Neural progenitor cell (in vitro differentiated cells): ENCODE measurements at regions not wholly inside any gene's neighbourhood (a gene's known extent, or its start where the extent isn't known, plus 50 kb on each side); places are given as distances from the start of the nearest gene placed in this dataset.

ENCODE experiments used
- EZH2 ChIP-seq: fragments of 200-600 bp; sonication (generic); IDR thresholded peaks from 2 replicates; pipeline ENCODE4 v1.6.1; 2017; ENCODE audit warnings: antibody characterized with exemption, mild to moderate bottlenecking, moderate library complexity
- EZH2phosphoT487 ChIP-seq: fragments of 200-600 bp; sonication (generic); IDR thresholded peaks from 2 replicates; pipeline ENCODE4 v1.6.1; 2017; ENCODE audit warnings: antibody characterized with exemption
- TF ChIP-seq, protein P1 (sequence below): fragments of 200-600 bp; sonication (generic); IDR thresholded peaks from 2 replicates; pipeline ENCODE4 v1.5.1; 2017; ENCODE audit warnings: antibody characterized with exemption, mild to moderate bottlenecking

DNA sequence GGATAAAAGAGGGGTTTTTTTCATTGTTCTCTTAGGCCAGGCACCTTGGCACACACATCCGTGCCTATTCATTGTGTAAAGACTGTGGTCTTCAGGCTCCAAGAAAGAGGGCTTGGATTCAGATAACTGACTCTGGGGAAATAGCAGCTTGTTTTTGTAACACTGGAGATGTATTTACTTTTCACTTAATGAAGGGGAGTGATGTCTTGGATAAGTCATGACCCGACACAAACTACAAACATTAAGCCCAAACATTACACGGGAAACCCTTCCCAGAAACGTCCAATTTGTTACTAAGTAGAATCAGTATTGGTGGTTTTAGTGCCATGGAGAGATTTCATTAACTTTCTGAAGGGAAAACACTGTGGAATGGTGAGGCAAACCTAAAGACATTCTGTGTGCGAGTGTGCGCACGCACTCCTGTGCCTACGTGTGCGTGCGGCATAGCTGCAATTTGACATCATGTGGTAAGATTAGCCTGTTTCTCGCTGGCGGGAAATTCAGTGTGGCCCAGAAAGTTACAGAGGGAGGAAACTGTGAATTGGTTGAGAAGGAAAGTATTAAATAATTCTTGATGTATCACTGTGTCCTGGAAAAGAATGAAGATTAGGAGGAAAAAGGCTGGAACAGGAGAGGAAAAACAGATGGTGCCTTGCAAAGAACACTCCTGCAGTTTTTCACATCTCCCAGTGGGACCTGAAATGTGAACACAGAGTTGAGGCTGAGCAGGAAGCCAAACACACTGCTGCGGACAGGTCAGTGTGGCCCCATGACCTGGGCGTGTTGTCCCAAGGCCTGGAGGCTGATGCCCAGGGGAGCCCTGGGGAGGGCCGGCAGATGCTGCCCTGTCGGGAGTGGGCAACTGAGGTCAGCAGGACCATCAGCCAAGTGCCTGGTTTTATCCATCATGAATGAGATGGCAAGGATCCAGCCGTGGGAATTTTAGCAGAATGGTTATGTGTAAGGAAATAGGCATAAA is 108.5 kb downstream of the GAS1 start:
- TF ChIP-seq EZH2, result no peak
- TF ChIP-seq, protein P1, sequence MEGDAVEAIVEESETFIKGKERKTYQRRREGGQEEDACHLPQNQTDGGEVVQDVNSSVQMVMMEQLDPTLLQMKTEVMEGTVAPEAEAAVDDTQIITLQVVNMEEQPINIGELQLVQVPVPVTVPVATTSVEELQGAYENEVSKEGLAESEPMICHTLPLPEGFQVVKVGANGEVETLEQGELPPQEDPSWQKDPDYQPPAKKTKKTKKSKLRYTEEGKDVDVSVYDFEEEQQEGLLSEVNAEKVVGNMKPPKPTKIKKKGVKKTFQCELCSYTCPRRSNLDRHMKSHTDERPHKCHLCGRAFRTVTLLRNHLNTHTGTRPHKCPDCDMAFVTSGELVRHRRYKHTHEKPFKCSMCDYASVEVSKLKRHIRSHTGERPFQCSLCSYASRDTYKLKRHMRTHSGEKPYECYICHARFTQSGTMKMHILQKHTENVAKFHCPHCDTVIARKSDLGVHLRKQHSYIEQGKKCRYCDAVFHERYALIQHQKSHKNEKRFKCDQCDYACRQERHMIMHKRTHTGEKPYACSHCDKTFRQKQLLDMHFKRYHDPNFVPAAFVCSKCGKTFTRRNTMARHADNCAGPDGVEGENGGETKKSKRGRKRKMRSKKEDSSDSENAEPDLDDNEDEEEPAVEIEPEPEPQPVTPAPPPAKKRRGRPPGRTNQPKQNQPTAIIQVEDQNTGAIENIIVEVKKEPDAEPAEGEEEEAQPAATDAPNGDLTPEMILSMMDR, result no peak
- TF ChIP-seq EZH2phosphoT487, result no peak
